ENCODE measurements at regions not wholly inside any gene's neighbourhood (a gene's known extent, or its start where the extent isn't known, plus 50 kb on each side); places are given as distances from the start of the nearest gene placed in this dataset.

- Mint-ChIP-seq H3K27ac (no peak overlapping the region), H3K9me3 (no peaks in the 10 kb centered on the region)
Measured at GRCh38 chr3:5972586-5972985, 785.1 kb downstream of the EDEM1 start.

GRCh38 chr3:5974630-5975322 is 787.3 kb downstream of the EDEM1 start:
- no peaks in the 10 kb centered on the region for H3K9me3 Mint-ChIP-seq
- H3K27ac Mint-ChIP-seq: no peak overlapping the region
- peaks cover 4% of the 10 kb centered on the region for H3K27me3 Mint-ChIP-seq (ENCODE audit: low read depth)
- no peak for TF ChIP-seq CTCF (IDR thresholded peaks at IDR 0.05; ENCODE audit: unreplicated experiment in 3 of 3)
- H3K4me1 Mint-ChIP-seq: peaks cover 8% of the 10 kb centered on the region
- no peaks in the 10 kb centered on the region for H3K36me3 Mint-ChIP-seq (ENCODE audit: low read depth)
- no peak overlapping the region for H3K4me3 Mint-ChIP-seq

More at GRCh38 chr3:5972586-5972985, 785.1 kb downstream of the EDEM1 start:
- TF ChIP-seq CTCF (IDR thresholded peaks at IDR 0.05; ENCODE audit: unreplicated experiment in 3 of 3): no peak
- H3K4me1 Mint-ChIP-seq: peaks cover 8% of the 10 kb centered on the region
- H3K27me3 Mint-ChIP-seq (ENCODE audit: low read depth): peaks cover 5% of the 10 kb centered on the region
- no peak overlapping the region for H3K4me3 Mint-ChIP-seq
- no peaks in the 10 kb centered on the region for H3K36me3 Mint-ChIP-seq (ENCODE audit: low read depth)

- peaks cover 7% of the 10 kb centered on the region for H3K4me1 Mint-ChIP-seq
- no peak overlapping the region for H3K27ac Mint-ChIP-seq
- peaks cover 4% of the 10 kb centered on the region for H3K27me3 Mint-ChIP-seq (ENCODE audit: low read depth)
- H3K9me3 Mint-ChIP-seq: peaks cover 9% of the 10 kb centered on the region
- H3K36me3 Mint-ChIP-seq (ENCODE audit: low read depth): no peaks in the 10 kb centered on the region
- no peak for TF ChIP-seq CTCF (IDR thresholded peaks at IDR 0.05; ENCODE audit: unreplicated experiment in 3 of 3)
- H3K4me3 Mint-ChIP-seq: no peak overlapping the region
Measured at GRCh38 chr3:5977331-5977730, 789.8 kb downstream of the EDEM1 start.

- TF ChIP-seq CTCF (IDR thresholded peaks at IDR 0.05; ENCODE audit: unreplicated experiment in 3 of 3): no peak
- H3K27ac Mint-ChIP-seq: no peak overlapping the region
- H3K4me3 Mint-ChIP-seq: no peak overlapping the region
- H3K9me3 Mint-ChIP-seq: peaks cover 12% of the 10 kb centered on the region
- H3K27me3 Mint-ChIP-seq (ENCODE audit: low read depth): peaks cover 4% of the 10 kb centered on the region
- H3K36me3 Mint-ChIP-seq (ENCODE audit: low read depth): no peaks in the 10 kb centered on the region
- H3K4me1 Mint-ChIP-seq: no peaks in the 10 kb centered on the region
Measured at GRCh38 chr3:5980475-5980874, 793.0 kb downstream of the EDEM1 start.

GRCh38 chr3:5994651-5995050 is 807.1 kb downstream of the EDEM1 start:
- Mint-ChIP-seq H3K9me3 (no peaks in the 10 kb centered on the region), H3K27me3 (ENCODE audit: low read depth) (no peaks in the 10 kb centered on the region), H3K27ac (no peak overlapping the region)

More at GRCh38 chr3:5994651-5995050, 807.1 kb downstream of the EDEM1 start:
- Mint-ChIP-seq H3K4me1 (no peaks in the 10 kb centered on the region), H3K4me3 (no peak overlapping the region), H3K36me3 (ENCODE audit: low read depth) (no peaks in the 10 kb centered on the region)
- no peak for TF ChIP-seq CTCF (IDR thresholded peaks at IDR 0.05; ENCODE audit: unreplicated experiment in 3 of 3)
